Epithelial cell of esophagus (primary cell): ENCODE measurements at regions not wholly inside any gene's neighbourhood (a gene's known extent, or its start where the extent isn't known, plus 50 kb on each side); places are given as distances from the start of the nearest gene placed in this dataset.
A peak's percentile ranks its signal among the peaks of the same experiment; 100 is the strongest.

Experiments used
- DNase-seq: peaks from one replicate; pipeline ENCODE4 v3.0.0; 2010; ENCODE audit warnings: low read depth
- H3K4me3 ChIP-seq: 2 replicates; pipeline ENCODE4 v1.5.1; 2011; ENCODE audit warnings: mild to moderate bottlenecking, low read length, control low read depth
- TF ChIP-seq, protein P1 (sequence below): IDR thresholded peaks from 2 replicates; pipeline ENCODE4 v1.5.1; 2011; ENCODE audit warnings: low read depth, mild to moderate bottlenecking, low read length, control low read depth, inconsistent platforms; ENCODE audit not compliant: insufficient read depth; ENCODE audit errors: missing control alignments

DNA sequence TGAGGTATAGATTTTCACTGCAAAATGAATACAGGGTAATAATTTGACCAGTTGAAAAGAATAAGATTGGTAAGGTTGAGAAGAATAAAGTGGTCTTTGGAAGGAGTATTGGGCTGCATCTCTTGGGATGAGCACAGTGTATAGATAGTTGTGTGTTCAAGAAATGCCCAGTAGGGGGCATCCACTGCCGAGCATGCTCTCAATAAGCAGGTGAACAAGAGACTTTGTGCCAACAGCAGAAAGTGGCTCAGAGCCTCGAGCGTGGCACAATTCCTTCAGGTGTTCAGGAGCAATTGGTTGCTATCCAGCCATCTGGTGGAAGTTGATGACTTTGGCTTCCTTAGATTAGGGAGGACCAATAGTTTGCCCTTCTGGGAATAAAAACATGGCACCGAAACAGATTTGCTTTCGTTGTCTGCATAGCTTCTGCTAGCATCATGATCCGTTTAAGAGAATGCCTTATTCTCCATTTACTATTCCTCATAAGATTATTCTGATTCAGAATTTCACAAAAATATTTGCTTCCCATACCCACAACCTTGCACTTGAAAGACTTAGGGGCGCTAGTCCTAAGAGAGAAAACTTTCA lies 258.1 kb upstream of the NEIL3 start:
- H3K4me3 ChIP-seq = no peak overlapping the region
- TF ChIP-seq, protein P1, sequence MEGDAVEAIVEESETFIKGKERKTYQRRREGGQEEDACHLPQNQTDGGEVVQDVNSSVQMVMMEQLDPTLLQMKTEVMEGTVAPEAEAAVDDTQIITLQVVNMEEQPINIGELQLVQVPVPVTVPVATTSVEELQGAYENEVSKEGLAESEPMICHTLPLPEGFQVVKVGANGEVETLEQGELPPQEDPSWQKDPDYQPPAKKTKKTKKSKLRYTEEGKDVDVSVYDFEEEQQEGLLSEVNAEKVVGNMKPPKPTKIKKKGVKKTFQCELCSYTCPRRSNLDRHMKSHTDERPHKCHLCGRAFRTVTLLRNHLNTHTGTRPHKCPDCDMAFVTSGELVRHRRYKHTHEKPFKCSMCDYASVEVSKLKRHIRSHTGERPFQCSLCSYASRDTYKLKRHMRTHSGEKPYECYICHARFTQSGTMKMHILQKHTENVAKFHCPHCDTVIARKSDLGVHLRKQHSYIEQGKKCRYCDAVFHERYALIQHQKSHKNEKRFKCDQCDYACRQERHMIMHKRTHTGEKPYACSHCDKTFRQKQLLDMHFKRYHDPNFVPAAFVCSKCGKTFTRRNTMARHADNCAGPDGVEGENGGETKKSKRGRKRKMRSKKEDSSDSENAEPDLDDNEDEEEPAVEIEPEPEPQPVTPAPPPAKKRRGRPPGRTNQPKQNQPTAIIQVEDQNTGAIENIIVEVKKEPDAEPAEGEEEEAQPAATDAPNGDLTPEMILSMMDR = peak; percentile 63
- peak; percentile 66 for DNase-seq

DNA sequence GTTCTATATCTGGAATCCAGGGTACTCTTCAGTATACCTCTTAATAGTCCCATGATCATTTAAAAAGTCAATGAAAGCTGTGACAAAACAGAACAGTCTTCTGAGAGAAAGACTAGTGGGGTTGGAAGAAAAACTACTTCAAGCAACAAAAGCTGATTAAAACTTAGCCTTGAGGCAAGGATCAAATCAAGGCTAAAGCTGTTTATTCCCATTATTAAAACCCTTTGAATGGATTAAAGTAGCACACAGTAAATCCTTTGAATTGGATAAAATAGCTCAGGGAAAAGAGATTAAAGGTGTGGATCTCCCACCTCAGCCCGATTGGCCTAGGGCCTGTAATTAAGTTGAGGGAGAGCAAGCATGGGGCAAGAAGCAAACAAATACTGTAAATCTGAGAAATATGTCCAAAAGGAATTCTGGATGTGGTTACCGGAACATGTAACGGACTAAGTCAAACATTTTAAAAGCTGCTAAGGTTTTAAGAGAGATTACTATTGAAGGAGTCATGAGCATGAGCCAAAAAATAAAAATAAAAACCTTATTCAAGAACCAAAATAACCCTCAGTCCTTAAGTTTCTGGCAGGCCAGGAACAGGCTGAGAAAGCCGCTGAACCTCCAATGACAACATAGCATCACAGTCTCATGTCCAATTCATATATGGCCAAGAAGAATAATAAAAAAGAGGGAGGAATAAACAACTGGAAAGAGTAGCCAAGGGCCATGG lies 257.3 kb upstream of the NEIL3 start:
- DNase-seq = no peak
- TF ChIP-seq, protein P1 = no peak

DNA sequence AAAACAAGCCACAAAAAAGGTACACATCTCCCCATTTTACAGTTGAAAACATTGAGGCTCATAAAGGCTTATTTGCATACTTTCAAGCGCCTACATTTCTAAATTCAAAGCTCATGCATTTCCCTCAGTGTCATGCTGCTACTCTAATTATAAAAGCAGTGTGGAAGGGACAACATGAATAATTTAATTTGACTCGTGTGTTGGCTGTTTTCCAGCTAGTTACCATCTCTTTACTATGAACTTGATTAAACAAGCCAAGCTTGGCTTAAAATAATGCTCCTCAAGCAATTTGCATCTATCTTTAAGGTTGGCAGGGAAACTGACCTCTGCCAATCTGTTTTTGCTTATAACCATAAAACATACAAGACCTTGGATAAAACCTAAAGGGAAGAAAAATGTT lies 252.5 kb upstream of the NEIL3 start:
- DNase-seq = no peak
- TF ChIP-seq, protein P1 = no peak

More for the DNA sequence above, 257.3 kb upstream of the NEIL3 start:
- no peak overlapping the region for H3K4me3 ChIP-seq

DNA sequence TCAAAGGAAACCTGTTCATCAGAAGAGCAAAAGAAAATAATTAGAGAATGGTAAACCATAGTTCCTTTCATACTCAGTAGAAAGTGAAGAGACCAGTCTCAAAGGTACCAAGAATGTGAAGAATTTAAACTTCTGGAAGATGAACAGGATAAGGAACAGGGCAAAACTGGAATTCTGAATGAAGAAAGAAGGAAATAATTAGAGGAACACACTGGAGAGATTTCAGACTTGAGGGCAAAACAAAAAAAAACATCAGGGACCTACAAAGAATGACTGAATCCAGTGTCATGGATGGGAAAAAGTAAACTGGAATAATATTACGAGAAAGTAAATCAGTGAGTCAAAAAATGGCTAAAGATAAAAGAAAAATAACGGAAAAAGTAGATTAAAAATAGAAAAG lies 245.6 kb upstream of the NEIL3 start:
- no peak for DNase-seq
- TF ChIP-seq, protein P1 = no peak
- no peak overlapping the region for H3K4me3 ChIP-seq

More for the DNA sequence above, 252.5 kb upstream of the NEIL3 start:
- no peak overlapping the region for H3K4me3 ChIP-seq

DNA sequence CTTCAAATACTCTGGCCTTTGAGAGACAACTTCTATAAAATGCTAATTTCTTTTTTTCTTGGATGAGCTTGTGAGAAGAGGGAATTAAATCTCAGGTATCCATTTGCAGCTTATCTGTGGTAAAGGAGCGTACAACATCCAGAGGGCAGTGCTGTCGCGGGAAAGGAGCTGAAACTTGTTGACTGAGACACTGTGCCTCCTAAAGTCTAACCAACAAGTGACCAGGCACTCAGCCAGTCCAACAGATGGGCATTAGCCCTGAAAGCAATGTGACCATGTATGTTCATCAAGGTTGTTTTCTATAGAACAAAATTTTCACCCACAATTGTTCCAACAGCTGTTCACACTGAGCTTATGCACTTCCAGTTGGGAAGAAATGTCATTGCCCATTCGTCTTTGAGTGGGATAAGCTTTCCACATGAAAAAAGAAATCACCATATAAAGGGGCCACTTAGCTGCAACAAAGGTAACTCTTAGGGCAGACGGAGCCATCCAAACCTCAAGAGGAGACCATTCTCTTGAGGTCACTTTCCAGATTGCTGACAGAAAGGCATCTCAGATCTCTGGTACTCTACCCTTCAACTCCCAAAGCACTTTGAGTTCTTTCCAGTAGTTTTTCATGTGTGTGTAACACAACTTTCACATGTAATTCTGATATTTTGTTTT lies 244.8 kb upstream of the NEIL3 start:
- TF ChIP-seq, protein P1 = no peak
- DNase-seq = no peak
- no peak overlapping the region for H3K4me3 ChIP-seq

DNA sequence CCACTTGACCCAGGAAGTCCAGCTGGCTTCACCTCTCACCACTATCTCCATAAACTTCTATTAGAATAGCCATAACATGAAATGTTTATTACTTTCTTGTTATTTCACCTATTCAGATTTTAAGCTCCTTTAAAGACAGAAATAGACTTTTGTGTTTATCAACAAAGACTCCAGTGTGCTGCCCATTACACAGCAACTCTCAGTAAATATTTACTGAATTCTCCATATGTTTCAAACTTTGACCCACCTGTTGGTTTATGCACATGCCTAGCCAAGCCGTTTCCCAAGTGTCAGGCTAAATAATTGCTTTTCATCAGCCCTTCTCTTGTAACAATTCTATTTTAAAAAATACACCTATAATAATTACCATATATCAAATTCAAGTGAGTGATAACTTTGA lies 242.9 kb upstream of the NEIL3 start:
- TF ChIP-seq, protein P1 = no peak
- no peak for DNase-seq
- no peak overlapping the region for H3K4me3 ChIP-seq
